HG03442 (cell line): ENCODE measurements at regions not wholly inside any gene's neighbourhood (a gene's known extent, or its start where the extent isn't known, plus 50 kb on each side); places are given as distances from the start of the nearest gene placed in this dataset.
"Not testable (repeated sequence)": the region's sequence is repeated elsewhere in the genome, so short reads cannot be mapped to it uniquely, and the experiment has no call there.

Source experiments
- ATAC-seq: cut with Tn5 transposase; IDR thresholded peaks from one replicate; pipeline ENCODE4 v1.9.1; 2021; ENCODE audit warnings: mild to moderate bottlenecking, moderate library complexity; ENCODE audit not compliant: unreplicated experiment

- ATAC-seq = no peak
Observed at GRCh38 chr7:34330308-34330707, 327.7 kb upstream of the NPSR1 start.

- ATAC-seq = no peak
Observed at GRCh38 chr7:34331102-34331501, 326.9 kb upstream of the NPSR1 start.

- no peak for ATAC-seq
Observed at GRCh38 chr7:34332006-34332405, 326.0 kb upstream of the NPSR1 start.

- no peak for ATAC-seq
Observed at GRCh38 chr7:34333184-34333583, 324.8 kb upstream of the NPSR1 start.

- no peak for ATAC-seq
Observed at GRCh38 chr7:34333925-34334324, 324.1 kb upstream of the NPSR1 start.

- ATAC-seq = no peak
Observed at GRCh38 chr7:34337163-34337562, 320.9 kb upstream of the NPSR1 start.

GRCh38 chr7:34338961-34339526, 319.0 kb upstream of the NPSR1 start:
- no peak for ATAC-seq

GRCh38 chr7:34341326-34341725, 316.7 kb upstream of the NPSR1 start:
- no peak for ATAC-seq

- no peak for ATAC-seq
Observed at GRCh38 chr7:34342387-34342786, 315.6 kb upstream of the NPSR1 start.

GRCh38 chr7:34343667-34344066, 314.4 kb upstream of the NPSR1 start:
- ATAC-seq = no peak

GRCh38 chr7:34354011-34354410, 304.0 kb upstream of the NPSR1 start:
- ATAC-seq = no peak

GRCh38 chr7:34354899-34355298, 303.1 kb upstream of the NPSR1 start:
- ATAC-seq = no peak

- ATAC-seq = no peak
Observed at GRCh38 chr7:34357068-34357467, 300.9 kb upstream of the NPSR1 start.

GRCh38 chr7:34357946-34358345, 300.1 kb upstream of the NPSR1 start:
- no peak for ATAC-seq

- not testable (repeated sequence) for ATAC-seq
Observed at GRCh38 chr7:34358578-34358977, 299.4 kb upstream of the NPSR1 start.

GRCh38 chr7:34361663-34362250, 296.3 kb upstream of the NPSR1 start:
- ATAC-seq = no peak

GRCh38 chr7:34362621-34363020, 295.4 kb upstream of the NPSR1 start:
- no peak for ATAC-seq

GRCh38 chr7:34364130-34364529, 293.9 kb upstream of the NPSR1 start:
- no peak for ATAC-seq

GRCh38 chr7:34365011-34365410, 293.0 kb upstream of the NPSR1 start:
- no peak for ATAC-seq

- ATAC-seq = no peak
Observed at GRCh38 chr7:34365611-34366010, 292.4 kb upstream of the NPSR1 start.

GRCh38 chr7:34371922-34372321, 286.1 kb upstream of the NPSR1 start:
- ATAC-seq = no peak

- ATAC-seq = no peak
Observed at GRCh38 chr7:34373940-34374339, 284.1 kb upstream of the NPSR1 start.
